ENCODE measurements at regions not wholly inside any gene's neighbourhood (a gene's known extent, or its start where the extent isn't known, plus 50 kb on each side); places are given as distances from the start of the nearest gene placed in this dataset.

GRCh38 chrX:124917011-124917410, 402.7 kb upstream of the TEX13C start:
- no peak overlapping the region for H3K4me2 ChIP-seq (ENCODE audit: low read length)
- CTCF ChIA-PET: no interaction called here
- ATAC-seq: no peak

More at GRCh38 chrX:124917011-124917410, 402.7 kb upstream of the TEX13C start:
- H3K27me3 ChIP-seq (ENCODE audit: insufficient read depth, low read length): no peaks in the 10 kb centered on the region
- no peaks in the 10 kb centered on the region for H3K79me2 ChIP-seq (ENCODE audit: insufficient read depth, low read length)
- H4K20me1 ChIP-seq (ENCODE audit: insufficient read depth): no peaks in the 10 kb centered on the region
- no peaks in the 10 kb centered on the region for H3K9me3 ChIP-seq (ENCODE audit: control insufficient read depth in 1 of 2, insufficient read depth in 1 of 2, low read depth in 1 of 2, low read length in 2 of 2)
- H2AFZ ChIP-seq (ENCODE audit: low read depth, low read length, poor library complexity, severe bottlenecking): no peak overlapping the region
- no TSS peak for BruUV-seq (replicated peaks)
- H3K4me1 ChIP-seq (ENCODE audit: control insufficient read depth in 1 of 2, insufficient read depth in 2 of 2, low read length in 2 of 2): no peaks in the 10 kb centered on the region
- RAD21 ChIA-PET (ENCODE audit: low non-redundant PET in 1 of 2, low total read pairs in 2 of 2, uncharacterized antibody in 2 of 2, unreplicated experiment in 2 of 2): no interaction called here
- H3K27ac ChIP-seq (ENCODE audit: low read depth, low read length): no peak overlapping the region
- intact Hi-C loops (cut with micrococcal nuclease): no loop called here
- no peak for DNase-seq (ENCODE audit: low read depth, low spot score)
- no peak overlapping the region for H3K4me3 ChIP-seq (replicated peaks in 1 of 2; ENCODE audit: low read depth in 1 of 2, low read length in 2 of 2)
- H3K9ac ChIP-seq (ENCODE audit: low read length): no peak overlapping the region
- no peaks in the 10 kb centered on the region for H3K9me2 ChIP-seq (ENCODE audit: insufficient read depth)
- TF ChIP-seq CEBPB (IDR thresholded peaks at IDR 0.05; ENCODE audit: low read depth): no peak
- TF ChIP-seq SIN3A (IDR thresholded peaks at IDR 0.05; ENCODE audit: low read depth): no peak
- TF ChIP-seq YY1 (IDR thresholded peaks at IDR 0.05; ENCODE audit: extremely low read depth, insufficient replicate concordance, low read depth, low read length): no peak
- TF ChIP-seq RAD21 (IDR thresholded peaks at IDR 0.05; ENCODE audit: low read depth): no peak
- no peak for TF ChIP-seq MAX (IDR thresholded peaks at IDR 0.05)
- no peak for TF ChIP-seq TCF7L2 (IDR thresholded peaks at IDR 0.05; ENCODE audit: borderline replicate concordance, extremely low read depth, insufficient read depth, insufficient read length)
- TF ChIP-seq SP1 (IDR thresholded peaks at IDR 0.05; ENCODE audit: low read depth): no peak
- no peak for TF ChIP-seq POLR2AphosphoS5 (IDR thresholded peaks at IDR 0.05; ENCODE audit: low read depth, low read length)
- no peak for TF ChIP-seq EZH2phosphoT487 (IDR thresholded peaks at IDR 0.05; ENCODE audit: borderline replicate concordance)
- no peak for TF ChIP-seq CBX3 (IDR thresholded peaks at IDR 0.05; ENCODE audit: low read depth)
- no peak for TF ChIP-seq JUND (IDR thresholded peaks at IDR 0.05)
- TF ChIP-seq EZH2 (IDR thresholded peaks at IDR 0.05): no peak
- no peak for TF ChIP-seq EGR1 (IDR thresholded peaks at IDR 0.05; ENCODE audit: low read depth)
- no peak for TF ChIP-seq SRF (IDR thresholded peaks at IDR 0.05; ENCODE audit: low read depth)
- no peak for TF ChIP-seq FOSL1 (IDR thresholded peaks at IDR 0.05; ENCODE audit: low read depth)
- TF ChIP-seq ZBTB33 (IDR thresholded peaks at IDR 0.05; ENCODE audit: extremely low read depth, insufficient replicate concordance, low read length): no peak
- TF ChIP-seq REST (IDR thresholded peaks at IDR 0.05; ENCODE audit: low read depth): no peak
- no peak for TF ChIP-seq ZFX (IDR thresholded peaks at IDR 0.05)
- TF ChIP-seq CTCF (IDR thresholded peaks at IDR 0.05 in 2 of 3, conservative IDR thresholded peaks at IDR 0.05 in 1 of 3; ENCODE audit: borderline replicate concordance in 1 of 3, insufficient read depth in 1 of 3, low read depth in 2 of 3, low read length in 2 of 3): no peak
- no peak for TF ChIP-seq ZNF274 (IDR thresholded peaks at IDR 0.05; ENCODE audit: low read depth, low read length)
- no peaks in the 10 kb centered on the region for H3K36me3 ChIP-seq (ENCODE audit: control insufficient read depth in 1 of 2, insufficient read depth in 2 of 2, low read length in 2 of 2)
- POLR2A ChIA-PET: no interaction called here

All from HCT116 (cell line).